ENCODE measurements at regions not wholly inside any gene's neighbourhood (a gene's known extent, or its start where the extent isn't known, plus 50 kb on each side); places are given as distances from the start of the nearest gene placed in this dataset.
"Not testable (repeated sequence)": the region's sequence is repeated elsewhere in the genome, so short reads cannot be mapped to it uniquely, and the experiment has no call there.

DNA sequence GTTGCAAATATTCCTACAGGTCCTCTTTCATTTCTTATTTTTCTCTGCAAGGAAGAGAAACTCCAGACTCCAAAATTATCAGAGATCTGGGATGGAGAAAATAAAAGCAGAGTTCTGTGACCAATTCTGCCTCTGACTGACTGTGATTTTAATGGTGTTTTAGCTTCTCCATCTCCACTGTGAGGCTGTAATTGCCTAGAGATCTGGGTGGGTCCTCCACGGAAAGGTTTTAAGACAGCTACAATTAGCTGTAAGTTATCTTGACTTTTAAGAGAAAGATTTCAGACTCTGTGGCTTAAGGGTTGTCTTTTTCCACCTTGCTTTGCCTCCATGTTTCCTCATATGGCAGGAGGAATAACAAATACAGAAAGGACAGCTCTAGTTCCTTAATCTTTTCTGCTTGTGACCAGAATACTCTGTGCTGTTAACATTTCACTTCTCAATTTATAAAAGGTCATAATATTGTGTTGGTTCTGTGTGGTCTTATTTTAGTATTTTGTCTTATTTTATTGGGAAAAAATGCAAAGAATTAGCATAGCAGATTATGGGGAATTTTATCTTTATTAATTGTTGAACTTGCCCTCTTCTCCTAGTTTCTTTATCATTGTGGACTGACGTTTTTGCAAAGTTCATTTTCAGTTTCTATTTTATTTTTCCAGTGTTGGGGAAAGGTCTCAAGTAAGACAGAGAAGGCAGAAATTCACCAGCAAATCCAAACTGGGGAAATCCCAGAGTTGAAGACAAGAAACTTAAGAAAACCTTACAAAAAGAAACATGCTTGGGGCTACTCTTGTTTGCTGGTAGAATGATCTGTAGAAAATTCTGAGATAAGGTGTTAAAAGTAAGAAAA, 157.9 kb downstream of the RAP2B start:
- no peak for DNase-seq

DNA sequence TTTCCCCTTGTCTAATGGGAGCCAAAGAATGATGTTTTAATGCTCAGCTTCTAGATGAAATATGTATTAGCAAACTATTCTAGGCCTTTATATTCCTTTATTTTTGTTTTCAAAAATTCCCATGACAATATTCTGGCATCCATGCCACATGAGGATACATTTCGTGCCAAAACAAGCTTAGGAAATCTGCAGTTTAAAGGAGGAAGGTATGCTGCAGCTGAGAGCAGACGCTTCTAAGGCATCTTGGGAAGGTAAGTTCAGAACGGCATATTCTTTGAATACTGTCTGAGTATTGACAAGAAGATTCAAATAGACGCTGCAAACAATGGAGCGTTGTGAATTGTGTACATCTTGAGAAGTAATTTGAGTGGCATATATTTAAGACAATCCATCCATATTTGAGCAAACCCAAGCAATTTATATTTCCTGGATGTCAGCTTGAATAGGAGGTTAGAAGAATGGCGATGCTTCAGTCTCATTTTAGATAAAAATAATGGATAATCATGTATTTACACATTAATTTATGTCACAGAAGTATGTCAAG, 158.6 kb downstream of the RAP2B start:
- no peak for DNase-seq

DNA sequence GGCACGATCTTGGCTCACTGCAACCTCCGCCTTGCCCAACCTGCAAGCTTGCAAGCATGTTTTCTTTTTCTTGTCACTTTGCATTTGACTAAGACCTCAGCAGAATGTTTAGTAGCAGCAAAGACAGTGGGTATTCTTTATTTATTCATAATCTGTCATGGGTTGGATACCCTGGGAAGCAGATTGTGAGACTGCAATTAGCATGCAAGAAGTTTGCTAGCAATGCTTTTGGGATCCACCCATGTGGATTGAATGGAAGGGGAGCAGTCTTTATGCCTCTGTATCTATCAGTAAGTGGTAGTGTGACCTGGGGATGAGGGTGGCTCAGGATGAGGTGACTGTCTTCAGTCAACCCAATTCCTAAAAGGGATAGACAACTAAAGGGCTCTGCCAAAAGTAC, 166.7 kb downstream of the RAP2B start:
- no peak for DNase-seq

DNA sequence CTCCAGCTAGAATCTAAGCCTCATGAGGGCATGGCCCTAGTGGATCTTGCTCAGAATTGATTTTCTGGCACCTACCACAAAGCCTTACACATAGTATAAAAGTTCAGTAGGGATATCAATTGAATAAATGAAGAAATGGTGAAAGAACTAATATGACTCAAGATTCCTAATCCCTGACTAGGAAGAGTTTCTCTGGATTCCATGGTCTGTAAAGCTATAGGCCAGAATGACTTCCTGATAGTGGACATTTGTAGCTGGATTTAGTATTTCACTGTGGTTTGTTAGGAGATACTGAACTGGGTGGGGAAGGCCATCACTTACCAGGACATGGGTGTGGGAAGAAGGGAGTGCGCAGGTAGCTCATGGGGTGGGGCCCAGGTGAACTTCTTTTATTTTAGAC, 168.9 kb downstream of the RAP2B start:
- DNase-seq = no peak

DNA sequence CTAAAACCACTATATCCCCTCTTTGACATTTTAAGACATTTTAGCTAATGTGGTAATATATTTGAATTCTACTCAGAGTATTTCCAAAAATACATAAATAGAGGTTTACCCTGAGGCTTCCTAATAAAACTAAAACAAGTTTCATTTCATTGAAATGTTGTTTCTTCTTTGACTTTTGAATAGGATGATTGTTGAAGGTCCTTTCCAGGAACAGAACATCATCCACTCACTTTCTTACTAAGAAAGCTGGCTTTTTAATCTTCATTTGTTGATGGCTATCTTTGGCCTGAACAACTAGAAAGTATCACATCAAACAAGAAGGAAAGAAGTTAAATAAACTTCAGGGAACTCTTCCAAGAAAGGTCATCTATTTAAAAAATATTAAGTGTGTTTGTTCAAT, 169.7 kb downstream of the RAP2B start:
- no peak for DNase-seq

DNA sequence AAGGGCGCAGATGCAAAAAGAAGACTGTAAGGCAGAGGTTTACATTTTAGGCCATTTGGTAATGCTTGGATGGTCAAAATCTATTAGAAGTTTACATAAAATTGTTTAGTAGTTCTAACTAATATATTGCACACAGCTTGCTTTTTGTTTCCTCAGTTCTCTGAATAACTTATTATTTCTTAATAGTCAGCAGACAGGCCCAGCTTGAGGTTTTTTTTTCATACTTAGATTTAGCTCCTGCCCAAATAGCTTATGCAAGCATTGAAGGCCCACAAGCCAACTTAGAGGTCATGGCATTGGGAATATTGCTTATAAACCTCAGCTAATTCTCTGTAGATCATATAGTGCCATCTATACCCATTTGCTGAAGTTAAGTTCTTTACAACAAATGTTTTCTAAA, 172.5 kb downstream of the RAP2B start:
- DNase-seq = no peak

DNA sequence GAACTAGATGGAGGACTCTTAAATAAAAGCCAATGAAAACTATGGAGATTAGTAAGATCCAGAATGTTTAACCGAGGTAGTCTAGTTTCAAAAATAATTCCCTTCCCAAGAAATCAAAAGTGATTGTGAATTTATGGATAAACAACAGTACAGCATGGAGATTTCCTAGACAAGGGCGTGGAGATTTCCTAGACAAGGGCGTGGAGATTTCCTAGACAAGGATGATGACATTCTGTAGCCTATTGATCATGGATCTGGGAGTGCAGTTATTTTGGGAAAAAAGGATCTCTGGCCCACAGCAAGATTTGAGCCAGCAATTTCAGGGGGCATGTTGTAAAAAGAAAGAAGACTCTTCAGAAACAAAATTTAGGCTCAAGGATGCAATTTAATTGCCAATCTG, 175.3 kb downstream of the RAP2B start:
- DNase-seq = no peak

DNA sequence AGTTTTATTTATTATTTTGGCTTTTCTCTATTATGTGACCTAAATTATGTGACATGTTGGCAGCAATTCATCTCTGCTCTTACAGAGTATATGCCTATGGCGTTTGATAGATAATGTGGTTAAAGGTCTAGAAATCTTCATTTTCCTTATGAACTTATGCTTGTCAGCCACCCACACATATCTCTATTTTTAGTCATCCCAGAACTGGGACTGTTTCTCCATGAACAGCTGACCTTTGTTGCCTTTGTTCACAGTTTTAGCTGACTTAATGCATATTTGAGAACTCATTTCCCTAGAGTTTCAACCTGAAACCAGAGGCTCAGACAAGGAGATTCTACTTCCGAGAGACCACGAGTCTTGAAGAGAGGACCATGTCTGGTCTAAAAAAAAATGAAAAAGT, 176.5 kb downstream of the RAP2B start:
- no peak for DNase-seq

DNA sequence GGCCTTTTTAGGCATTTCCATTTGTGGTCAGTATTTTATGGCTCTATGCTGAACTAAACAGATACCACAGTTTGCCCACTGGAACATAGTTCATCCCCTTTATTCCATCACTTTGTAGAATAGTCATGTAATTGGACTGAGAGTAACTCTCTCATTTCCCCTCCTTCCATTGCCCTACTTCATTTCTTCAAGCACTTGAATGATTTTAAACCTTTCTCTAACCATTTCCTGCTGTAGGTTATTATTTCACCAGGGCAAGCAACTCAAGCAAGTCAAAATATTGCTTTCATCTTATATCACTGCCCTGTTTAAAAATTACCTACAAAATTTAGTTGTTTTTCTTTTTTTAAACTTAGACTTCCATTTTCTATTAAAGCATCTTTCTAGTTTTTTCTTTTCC, 177.0 kb downstream of the RAP2B start:
- DNase-seq = no peak

DNA sequence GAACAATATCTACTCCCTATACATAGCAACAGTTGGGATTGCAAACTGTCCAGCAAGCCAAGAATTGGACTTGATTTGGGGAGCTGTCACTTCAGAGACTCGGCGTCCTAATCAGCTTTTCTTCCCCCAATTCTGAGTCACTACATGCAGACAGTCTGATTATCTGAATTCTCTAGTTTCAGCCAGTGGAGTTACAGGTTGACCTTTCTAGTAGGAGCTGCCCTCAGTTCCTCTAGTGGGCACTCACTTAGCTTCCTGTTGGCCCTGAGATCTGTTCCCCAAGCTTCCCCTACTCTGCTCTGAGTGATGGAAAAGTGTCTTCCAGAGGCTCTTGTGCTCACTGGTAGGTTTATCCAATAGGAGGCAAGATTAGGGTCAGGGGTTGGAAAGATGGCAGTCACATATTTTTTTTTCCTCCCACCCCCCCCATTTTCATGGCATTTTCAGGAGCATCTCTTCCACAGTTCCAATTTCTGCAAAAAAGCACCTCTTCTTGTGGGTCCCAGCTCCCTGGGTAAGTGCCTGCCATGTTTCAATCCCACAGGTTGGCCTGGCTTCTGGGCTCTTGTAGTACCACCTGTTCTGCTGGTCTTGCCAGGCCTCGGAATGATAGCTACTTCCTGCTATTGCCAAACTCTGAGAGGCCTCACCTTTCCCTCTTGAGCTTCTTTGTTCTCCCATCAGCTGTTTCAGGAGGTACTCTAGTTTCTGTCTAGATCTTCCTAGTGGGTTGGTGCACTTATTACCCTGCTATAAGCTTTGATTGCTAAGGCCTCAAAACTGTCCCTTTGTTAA, 182.2 kb downstream of the RAP2B start:
- no peak for DNase-seq

DNA sequence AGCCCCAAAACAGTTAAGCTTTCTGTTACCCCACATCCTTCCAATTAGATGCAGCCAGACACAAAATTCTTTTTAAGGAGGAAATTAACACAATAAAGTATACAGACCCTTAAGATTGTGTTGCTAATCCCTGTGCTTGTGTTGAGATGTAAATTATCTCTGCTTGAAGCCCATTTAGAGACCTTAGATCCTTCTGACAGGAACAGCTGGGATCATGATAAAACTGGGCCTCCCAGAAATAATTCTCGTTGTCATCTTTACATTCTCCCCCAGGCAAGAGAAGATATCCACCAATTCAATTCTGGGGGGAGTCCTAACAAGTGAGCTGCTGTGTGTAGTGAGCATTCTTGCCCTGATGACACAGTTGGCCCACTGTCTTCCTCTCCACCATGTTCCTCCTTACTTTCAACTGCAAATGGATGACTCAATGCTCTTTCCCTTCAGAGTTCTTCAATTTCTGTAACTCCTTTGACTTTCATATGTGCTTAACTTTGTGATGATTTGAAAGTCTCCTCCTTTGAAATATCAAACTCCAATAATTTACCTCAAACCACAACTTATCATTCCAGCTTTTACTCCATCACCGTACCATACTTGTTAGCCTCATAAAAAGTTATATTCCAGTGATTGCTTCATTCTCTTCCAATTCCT, 186.6 kb downstream of the RAP2B start:
- no peak for DNase-seq

DNA sequence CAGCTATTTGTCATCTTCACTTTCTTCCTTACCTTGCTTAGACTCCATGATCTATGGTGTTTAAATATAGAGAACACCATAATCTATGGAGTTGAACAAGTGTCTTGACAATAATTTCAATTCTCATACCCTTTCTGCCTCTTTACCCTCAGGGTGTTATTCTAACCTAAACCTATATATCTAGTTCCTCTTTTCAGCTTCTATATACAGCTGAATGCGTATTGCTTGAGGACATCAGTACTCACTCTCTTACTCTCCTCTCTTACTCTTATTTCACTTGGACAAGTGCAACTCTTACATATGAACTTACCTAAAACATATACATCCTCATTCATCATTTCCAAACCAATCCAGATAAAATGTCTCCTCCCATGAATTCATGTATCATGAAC, 187.1 kb downstream of the RAP2B start:
- DNase-seq = no peak

DNA sequence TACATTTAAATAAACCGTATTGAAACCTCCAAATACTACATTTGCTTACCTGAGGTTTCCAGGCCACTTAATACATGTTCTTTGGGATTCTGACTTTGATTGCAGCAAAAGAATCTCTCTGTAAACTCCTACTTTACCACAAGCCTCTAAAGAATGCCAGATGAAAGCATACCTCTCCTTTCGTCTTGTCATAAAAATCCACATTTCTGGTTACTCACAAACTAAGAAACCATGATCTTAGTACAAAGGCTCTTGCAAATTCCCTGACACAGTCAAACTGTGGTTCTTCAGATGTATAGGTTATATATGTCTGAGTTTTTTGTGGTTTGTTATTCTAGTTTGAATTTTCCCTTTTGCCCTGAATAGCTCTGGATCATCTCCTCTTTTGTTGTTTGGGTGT, 188.4 kb downstream of the RAP2B start:
- DNase-seq = no peak

DNA sequence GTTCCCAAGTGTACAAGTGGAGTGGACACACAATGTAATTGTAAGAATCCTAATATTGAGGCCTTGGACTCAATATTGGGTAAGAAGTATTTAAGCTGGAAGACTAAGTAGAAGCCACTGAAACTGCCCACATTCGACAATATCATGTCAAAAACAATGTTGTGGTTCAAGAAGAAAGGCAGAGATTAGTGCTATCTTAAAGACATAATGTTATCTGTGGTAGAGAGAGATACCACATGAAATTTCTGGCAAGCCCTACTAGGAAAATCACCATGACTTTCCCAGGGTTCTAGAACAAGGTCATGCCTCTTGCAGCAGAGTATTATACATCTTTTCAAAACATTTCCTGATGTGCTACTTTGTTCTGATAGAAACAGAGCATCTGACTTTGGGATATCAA, 192.6 kb downstream of the RAP2B start:
- DNase-seq = no peak

DNA sequence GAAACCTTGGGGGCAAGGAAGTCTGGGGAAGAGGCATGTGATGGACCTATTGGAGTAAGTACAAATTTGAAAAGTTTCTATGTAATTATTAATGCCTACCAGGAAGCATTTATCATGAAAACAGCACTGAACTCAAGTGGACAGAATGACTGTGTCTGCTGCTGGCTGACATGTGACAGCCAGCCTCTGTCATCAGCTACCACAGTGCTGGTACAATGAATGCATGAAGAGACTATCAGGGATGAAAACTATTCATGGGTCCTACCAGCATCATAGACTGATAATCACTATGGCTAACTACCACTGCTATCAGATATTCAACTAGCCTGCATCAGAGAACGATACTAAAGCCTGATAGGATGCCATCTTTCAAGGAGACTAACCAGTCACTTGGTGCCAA, 193.5 kb downstream of the RAP2B start:
- no peak for DNase-seq

DNA sequence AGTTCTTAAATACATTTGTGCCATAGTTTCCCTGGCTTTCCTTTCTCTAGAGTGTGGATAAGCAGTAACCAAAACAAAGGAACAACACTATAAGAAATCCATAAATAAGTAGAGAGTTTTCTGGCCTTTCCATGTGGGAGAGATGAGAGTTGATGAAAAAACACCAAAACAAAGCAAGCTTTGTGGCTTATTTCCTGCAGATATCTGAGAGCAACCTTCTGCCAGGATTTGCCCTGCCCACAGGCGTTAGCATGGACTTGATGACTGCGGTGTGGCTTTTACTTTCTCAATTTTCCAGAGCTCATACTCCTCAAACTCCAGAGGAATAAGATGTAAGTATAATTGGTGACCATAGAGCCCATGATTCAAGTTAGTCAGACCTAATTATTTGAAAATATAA, 194.9 kb downstream of the RAP2B start:
- DNase-seq = no peak

DNA sequence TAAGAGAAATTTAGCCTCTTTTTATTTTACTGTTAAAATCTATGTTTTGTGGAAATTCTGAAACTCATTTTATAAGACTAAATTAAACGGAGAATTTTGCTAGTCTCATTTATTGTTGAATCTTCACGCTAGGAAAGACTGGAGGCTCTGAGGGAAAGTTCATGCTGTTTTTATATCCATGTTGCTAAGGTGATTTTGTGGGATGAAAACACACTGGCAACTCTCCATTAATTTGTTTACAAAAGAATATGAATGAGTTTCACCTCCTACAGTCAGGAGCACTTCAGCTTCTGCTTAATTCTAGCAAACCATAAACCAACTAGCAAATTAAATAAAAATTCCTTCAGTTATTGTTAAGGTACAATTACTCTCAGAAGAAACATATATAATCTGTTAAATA, 195.4 kb downstream of the RAP2B start:
- DNase-seq = no peak

DNA sequence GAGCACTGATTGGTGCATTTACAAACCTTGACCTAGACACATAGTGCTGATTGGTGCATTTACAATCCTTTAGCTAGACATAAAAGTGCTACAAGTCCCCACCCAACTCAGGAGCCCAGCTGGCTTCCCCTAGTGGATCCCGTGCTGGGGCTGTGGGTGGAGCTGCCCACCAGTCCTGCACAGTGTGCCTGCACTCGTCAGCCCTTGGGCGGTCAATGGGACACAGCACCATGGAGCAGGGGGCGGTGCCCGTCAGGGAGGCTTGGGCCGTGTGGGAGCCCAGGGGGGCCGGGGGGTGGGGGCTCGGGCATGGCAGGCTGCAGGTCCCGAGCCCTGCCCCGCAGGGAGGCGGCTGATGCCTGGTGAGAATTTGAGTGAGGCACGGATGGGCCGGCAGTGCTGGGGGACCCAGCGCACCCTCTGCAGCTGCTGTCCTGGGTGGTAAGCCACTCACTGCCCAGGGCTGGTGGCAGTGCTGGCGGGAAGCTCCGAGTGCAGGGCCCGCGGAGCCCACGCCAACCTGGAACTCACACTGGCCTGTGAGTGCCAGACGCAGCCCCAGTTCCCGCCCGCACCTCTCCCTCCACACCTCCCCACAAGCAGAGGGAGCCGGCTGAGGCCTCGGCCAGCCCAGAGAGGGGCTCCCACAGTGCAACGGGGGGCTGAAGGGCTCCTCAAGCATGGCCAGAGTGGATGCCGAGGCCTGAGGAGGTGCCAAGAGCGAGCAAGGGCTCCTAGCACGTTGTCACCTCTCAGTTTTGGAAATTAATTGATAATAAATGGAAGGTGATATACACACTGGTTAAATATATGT, 207.7 kb downstream of the RAP2B start:
- DNase-seq = no peak

DNA sequence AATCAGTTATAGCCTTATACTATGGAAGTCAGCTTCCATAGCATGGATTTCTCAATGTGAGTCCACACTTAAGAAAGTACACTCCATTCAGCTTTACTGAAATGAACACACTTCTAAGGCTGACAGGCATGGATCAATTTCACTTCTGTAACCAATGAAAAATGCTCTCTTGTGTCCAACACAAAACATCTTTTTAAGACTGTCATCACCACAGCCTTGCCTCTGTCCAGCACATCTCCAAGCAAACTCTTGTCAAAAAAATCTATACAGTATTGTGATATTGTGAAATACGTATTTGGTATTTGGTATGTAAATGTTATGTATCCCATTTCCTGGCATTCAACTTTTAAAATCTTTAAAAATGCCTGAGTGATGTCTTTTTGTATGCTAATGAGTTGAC, 208.7 kb downstream of the RAP2B start:
- DNase-seq = no peak

DNA sequence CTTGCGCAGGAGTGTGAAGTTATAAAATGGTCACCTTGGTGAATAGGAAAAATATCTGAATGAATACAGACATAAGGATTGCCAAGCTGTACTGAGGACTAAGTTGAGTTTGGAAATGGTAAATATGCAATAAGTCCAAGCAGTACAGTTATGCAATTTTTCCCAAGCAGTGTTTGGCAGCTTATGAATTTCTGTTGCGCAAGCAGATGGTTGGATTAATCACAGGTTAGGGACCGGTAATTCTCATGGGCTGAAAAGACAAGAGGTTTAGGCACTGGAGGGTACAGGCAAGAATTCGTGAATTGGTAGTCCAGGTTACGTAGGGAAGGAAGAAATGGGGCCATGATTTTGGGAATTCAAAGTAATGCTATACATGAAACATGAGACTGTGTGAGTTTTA, 210.3 kb downstream of the RAP2B start:
- no peak for DNase-seq

DNA sequence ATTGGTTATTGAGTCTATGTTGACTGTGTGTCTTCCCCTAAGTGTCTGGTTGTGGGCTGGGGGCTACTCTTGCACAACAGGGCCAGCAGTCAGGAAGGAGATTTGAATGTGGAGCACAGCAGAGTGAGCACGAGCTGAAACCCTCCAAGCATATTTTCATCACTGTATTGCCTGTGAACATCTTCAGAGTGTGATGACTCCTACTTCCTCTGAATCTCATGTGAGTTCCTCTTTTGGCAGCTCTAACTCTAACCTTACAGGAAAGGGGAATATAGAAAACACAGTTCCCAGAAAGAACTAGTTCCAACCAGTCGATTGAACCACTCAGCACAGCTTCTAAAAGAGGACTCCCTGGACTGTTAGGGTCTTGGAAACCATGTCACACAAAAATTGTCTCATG, 211.6 kb downstream of the RAP2B start:
- no peak for DNase-seq

DNA sequence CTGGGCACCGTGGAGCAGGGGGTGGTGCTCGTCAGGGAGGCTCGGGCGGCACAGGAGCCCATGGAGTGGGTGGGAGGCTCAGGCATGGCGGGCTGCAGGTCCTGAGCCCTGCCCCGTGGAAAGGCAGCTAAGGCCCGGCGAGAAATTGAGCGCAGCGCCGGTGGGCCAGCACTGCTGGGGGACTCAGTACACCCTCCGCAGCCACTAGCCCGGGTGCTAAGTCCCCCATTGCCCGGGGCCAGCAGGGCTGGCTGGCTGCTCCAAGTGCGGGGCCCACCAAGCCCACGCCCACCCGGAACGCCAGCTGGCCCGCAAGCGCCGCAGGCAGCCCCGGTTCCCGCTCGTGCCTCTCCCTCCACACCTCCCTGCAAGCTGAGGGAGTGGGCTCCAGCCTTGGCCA, 216.3 kb downstream of the RAP2B start:
- DNase-seq = not testable (repeated sequence)

DNA sequence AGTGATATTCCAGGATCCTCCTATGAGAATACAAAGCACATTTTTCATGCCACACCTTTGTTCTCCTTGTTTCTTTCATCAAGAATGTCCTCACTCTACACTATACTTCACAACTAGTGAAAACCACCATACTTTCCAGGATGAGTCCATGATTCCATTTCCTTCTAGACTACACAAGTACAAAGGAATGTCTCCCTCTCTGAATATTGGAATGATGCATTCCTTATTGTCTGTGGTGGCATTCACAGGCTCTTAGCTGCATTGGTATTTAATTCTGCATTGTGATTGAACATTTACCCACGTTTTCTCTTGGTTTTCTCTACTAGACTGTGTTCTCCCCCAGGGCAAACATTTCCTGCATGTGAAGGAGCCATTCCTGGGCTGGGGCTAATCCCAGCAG, 217.5 kb downstream of the RAP2B start:
- DNase-seq = no peak

Data from central memory CD4-positive, alpha-beta T cell (primary cell).